Right atrium auricular region (tissue), 2 donors: ENCODE measurements at regions not wholly inside any gene's neighbourhood (a gene's known extent, or its start where the extent isn't known, plus 50 kb on each side); places are given as distances from the start of the nearest gene placed in this dataset.

Source experiments
- DNase-seq: peaks from one replicate; pipeline ENCODE4 v3.0.0-alpha.2; 2019; ENCODE audit warnings: low spot score
- H3K27ac ChIP-seq, 2 donors: fragments of 200-600 bp; sonication (generic); 1 replicate in 1 of 2; 2 replicates in 1 of 2; pipeline ENCODE4 v1.5.1; 2016 to 2019
- H3K27me3 ChIP-seq, 2 donors: fragments of 200-600 bp; sonication (generic); one replicate each; pipeline versions ENCODE4 v1.5.1 to v1.6.0; 2017 to 2019
- H3K36me3 ChIP-seq: fragments of 200-600 bp; sonication (generic); one replicate; pipeline ENCODE4 v1.5.1; 2016
- H3K4me1 ChIP-seq, 2 donors: fragments of 200-600 bp; sonication (generic); one replicate each; pipeline versions ENCODE4 v1.5.1 to v1.6.0; 2017 to 2019
- H3K4me3 ChIP-seq, 2 donors: fragments of 200-600 bp; sonication (generic); 1 replicate in 1 of 2; 2 replicates in 1 of 2; pipeline ENCODE4 v1.5.1; 2017 to 2019; ENCODE audit warnings: mild to moderate bottlenecking in 1 of 2, moderate library complexity in 1 of 2
- H3K9me3 ChIP-seq, 2 donors: fragments of 200-600 bp; sonication (generic); one replicate each; pipeline ENCODE4 v1.5.1; 2019
- CTCF ChIP-seq, 2 donors: fragments of 200-600 bp; sonication (generic); IDR thresholded peaks; one replicate each; pipeline ENCODE4 v1.5.1; 2019; ENCODE audit warnings: antibody characterized with exemption in 2 of 2

DNA sequence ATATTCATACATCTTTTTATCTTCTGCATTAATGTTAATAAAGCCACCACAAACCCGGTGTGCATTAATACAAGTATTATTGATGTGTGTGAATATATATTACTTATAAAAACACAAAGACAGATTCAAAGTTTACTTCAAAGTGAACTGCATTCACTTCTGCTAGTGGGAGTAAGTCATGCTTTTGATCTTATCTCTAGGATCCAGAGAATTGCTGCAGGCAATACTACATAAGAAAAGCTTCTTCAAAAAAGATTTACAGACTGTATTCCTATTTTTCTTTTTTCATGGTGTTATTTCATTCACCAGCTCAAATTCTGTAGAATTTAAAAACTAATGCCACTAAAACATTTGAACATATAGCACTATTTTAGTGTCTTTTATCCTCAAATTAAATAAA is 87.5 kb upstream of the CBLB start:
- no peak for TF ChIP-seq CTCF (IDR thresholded peaks at IDR 0.05)
- Histone ChIP-seq H3K36me3 (no peaks in the 10 kb centered on the region), H3K4me1 (peaks cover 0 to under 1% of the 10 kb centered on the region in 2 donors), H3K9me3 (no peaks in the 10 kb centered on the region), H3K4me3 (no peak overlapping the region), H3K27ac (no peak overlapping the region), H3K27me3 (no peaks in the 10 kb centered on the region)
- DNase-seq = no peak

- no peak for DNase-seq
- H3K4me3 ChIP-seq = no peak overlapping the region
- no peaks in the 10 kb centered on the region for H3K36me3 ChIP-seq
- H3K27me3 ChIP-seq = no peaks in the 10 kb centered on the region
- H3K4me1 ChIP-seq = no peaks in the 10 kb centered on the region
- TF ChIP-seq CTCF (IDR thresholded peaks at IDR 0.05) = no peak
- no peak overlapping the region for H3K27ac ChIP-seq
- no peaks in the 10 kb centered on the region for H3K9me3 ChIP-seq
These were observed 88.9 kb upstream of the CBLB start for GRCh38 chr3:105957722-105958121.

DNA sequence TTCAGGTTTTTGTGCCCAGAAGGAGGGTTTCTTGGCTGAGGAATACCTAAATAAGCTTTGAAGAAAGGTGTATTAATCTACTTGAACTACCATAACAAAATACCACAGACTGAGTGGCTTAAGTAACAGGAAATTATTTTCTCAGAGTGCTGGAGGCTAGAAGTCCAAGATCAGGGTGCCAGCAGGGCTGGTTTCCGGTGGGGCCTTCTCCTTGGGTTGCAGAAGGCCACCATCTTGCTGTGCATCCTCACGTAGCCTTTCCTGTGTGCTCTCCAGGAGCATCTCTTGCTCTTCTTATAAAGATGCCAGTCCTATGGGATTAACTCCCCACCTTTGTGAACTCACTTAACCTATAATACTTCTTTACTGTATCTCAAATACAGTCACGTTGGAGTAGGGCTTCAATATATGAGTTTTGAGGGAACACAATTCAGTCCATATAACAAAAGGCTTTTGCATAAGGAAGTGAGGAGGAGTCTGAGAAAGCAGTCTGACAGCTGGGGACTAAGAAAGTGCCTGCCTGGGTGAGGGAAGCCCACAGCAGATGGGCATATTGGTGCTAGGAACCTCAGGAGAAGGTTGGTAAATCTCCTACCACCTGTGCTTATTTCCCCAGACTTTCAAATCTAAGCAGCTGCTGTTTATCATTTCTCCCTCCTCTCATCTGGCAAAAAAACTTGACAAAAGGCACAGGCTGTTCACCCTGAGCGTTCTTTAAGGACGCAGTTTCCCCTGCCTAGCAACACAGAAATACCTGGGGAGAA is 89.6 kb upstream of the CBLB start:
- Histone ChIP-seq H3K27ac (no peak overlapping the region), H3K4me3 (no peak overlapping the region), H3K9me3 (no peaks in the 10 kb centered on the region), H3K36me3 (no peaks in the 10 kb centered on the region), H3K4me1 (no peaks in the 10 kb centered on the region), H3K27me3 (no peaks in the 10 kb centered on the region)
- DNase-seq = no peak
- no peak for TF ChIP-seq CTCF (IDR thresholded peaks at IDR 0.05)

DNA sequence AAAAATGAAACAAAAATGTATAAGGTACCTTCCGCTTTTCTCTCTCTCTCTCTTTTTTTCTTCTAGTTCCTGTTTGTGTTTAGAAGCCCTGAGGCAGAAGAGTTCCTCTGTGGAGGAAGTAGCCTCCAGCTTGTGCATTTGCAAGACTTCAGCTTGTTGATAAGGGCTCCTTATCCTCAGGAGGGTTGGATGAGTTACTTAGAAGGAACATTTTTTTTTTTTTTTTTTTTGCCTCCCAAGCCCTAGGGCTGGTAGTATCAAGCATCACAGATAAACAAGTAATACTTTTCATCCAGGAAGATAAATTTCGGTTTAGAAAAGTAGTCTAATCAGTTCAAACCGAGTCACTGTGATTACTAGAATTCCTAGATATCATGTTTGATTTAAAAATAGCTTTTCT is 91.0 kb upstream of the CBLB start:
- no peak overlapping the region for H3K4me3 ChIP-seq
- no peaks in the 10 kb centered on the region for H3K4me1 ChIP-seq
- DNase-seq = no peak
- H3K27ac ChIP-seq = no peak overlapping the region
- H3K9me3 ChIP-seq = no peaks in the 10 kb centered on the region
- no peak for TF ChIP-seq CTCF (IDR thresholded peaks at IDR 0.05)
- H3K27me3 ChIP-seq = no peaks in the 10 kb centered on the region
- H3K36me3 ChIP-seq = no peaks in the 10 kb centered on the region

GRCh38 chr3:105960381-105960780 is 91.6 kb upstream of the CBLB start:
- Histone ChIP-seq H3K36me3 (no peaks in the 10 kb centered on the region), H3K27ac (no peak overlapping the region), H3K4me3 (no peak overlapping the region), H3K27me3 (no peaks in the 10 kb centered on the region), H3K9me3 (no peaks in the 10 kb centered on the region), H3K4me1 (peaks cover 0 to 2% of the 10 kb centered on the region in 2 donors)
- TF ChIP-seq CTCF (IDR thresholded peaks at IDR 0.05) = no peak
- DNase-seq = no peak

GRCh38 chr3:105963161-105963560 is 94.3 kb upstream of the CBLB start:
- no peak for DNase-seq
- Histone ChIP-seq H3K27ac (no peak overlapping the region), H3K4me3 (no peak overlapping the region), H3K4me1 (peaks cover 0 to 17% of the 10 kb centered on the region in 2 donors), H3K27me3 (no peaks in the 10 kb centered on the region), H3K36me3 (no peaks in the 10 kb centered on the region), H3K9me3 (no peaks in the 10 kb centered on the region)
- TF ChIP-seq CTCF (IDR thresholded peaks at IDR 0.05) = no peak
